CD14-positive monocyte (primary cell): ENCODE measurements at regions not wholly inside any gene's neighbourhood (a gene's known extent, or its start where the extent isn't known, plus 50 kb on each side); places are given as distances from the start of the nearest gene placed in this dataset.

Experiments used
- DNase-seq, 3 donors: peaks; one replicate each; pipeline ENCODE4 v3.0.0-alpha.2; 2011 to 2022
- H2AFZ ChIP-seq: 2 replicates; pipeline ENCODE4 v1.6.0; 2012; ENCODE audit warnings: mild to moderate bottlenecking, low read depth, low read length, inconsistent platforms; ENCODE audit not compliant: insufficient read depth, poor library complexity, severe bottlenecking
- H3K27ac ChIP-seq, 2 donors: 1 replicate in 1 of 2; 2 replicates in 1 of 2; pipeline ENCODE4 v1.5.1; 2012 to 2013; ENCODE audit warnings: low read length in 2 of 2, control low read depth in 1 of 2, inconsistent platforms in 1 of 2, low read depth in 1 of 2, mild to moderate bottlenecking in 1 of 2
- H3K27me3 ChIP-seq, 2 donors: one replicate each; pipeline versions ENCODE4 v1.6.0 to v1.6.1; 2011 to 2013; ENCODE audit warnings: low read length in 2 of 2; ENCODE audit not compliant: control insufficient read depth in 2 of 2, insufficient read depth in 2 of 2
- H3K36me3 ChIP-seq, 2 donors: replicated peaks in 1 of 2; 1 replicate in 1 of 2; 2 replicates in 1 of 2; pipeline versions ENCODE4 v1.5.1 to v1.6.1; 2012 to 2013; ENCODE audit warnings: low read length in 2 of 2, control low read depth in 1 of 2, inconsistent platforms in 1 of 2, mild to moderate bottlenecking in 1 of 2; ENCODE audit not compliant: insufficient read depth in 2 of 2, control insufficient read depth in 1 of 2
- H3K4me1 ChIP-seq, 2 donors: 1 replicate in 1 of 2; 2 replicates in 1 of 2; pipeline versions ENCODE4 v1.5.1 to v1.6.1; 2012 to 2013; ENCODE audit warnings: low read length in 2 of 2, control low read depth in 1 of 2, inconsistent platforms in 1 of 2, mild to moderate bottlenecking in 1 of 2, moderate library complexity in 1 of 2; ENCODE audit not compliant: insufficient read depth in 2 of 2, control insufficient read depth in 1 of 2
- H3K4me2 ChIP-seq: replicated peaks from 2 replicates; pipeline ENCODE3; 2012; ENCODE audit warnings: low read length, moderate library complexity, mild to moderate bottlenecking; ENCODE audit not compliant: poor library complexity, severe bottlenecking; ENCODE audit errors: extremely low read depth
- H3K4me3 ChIP-seq, 3 experiments: fragments of 200-600 bp in 1 of 3; sonication (generic) in 1 of 3; replicated peaks in 1 of 3; 1 replicate in 2 of 3; 2 replicates in 1 of 3; pipeline ENCODE4 v1.5.1; 2011 to 2013; ENCODE audit warnings: low read length in 3 of 3, mild to moderate bottlenecking in 3 of 3, control low read depth in 2 of 3, low read depth in 2 of 3, inconsistent platforms in 1 of 3, moderate library complexity in 1 of 3
- H3K79me2 ChIP-seq: 2 replicates; pipeline ENCODE4 v1.6.0; 2012; ENCODE audit warnings: mild to moderate bottlenecking, control low read depth, inconsistent platforms, low read length, moderate library complexity; ENCODE audit not compliant: insufficient read depth
- H3K9ac ChIP-seq: 2 replicates; pipeline ENCODE4 v1.6.0; 2017; ENCODE audit warnings: low read length, mild to moderate bottlenecking; ENCODE audit not compliant: insufficient read depth, poor library complexity, severe bottlenecking
- H3K9me3 ChIP-seq, 2 donors: replicated peaks in 1 of 2; 1 replicate in 1 of 2; 2 replicates in 1 of 2; pipeline versions ENCODE4 v1.5.1 to v1.6.1; 2012 to 2013; ENCODE audit warnings: low read length in 2 of 2, control low read depth in 1 of 2; ENCODE audit not compliant: control insufficient read depth in 1 of 2, insufficient read depth in 1 of 2
- H4K20me1 ChIP-seq: 2 replicates; pipeline ENCODE4 v1.6.0; 2012; ENCODE audit warnings: mild to moderate bottlenecking, low read length, control low read depth, moderate library complexity; ENCODE audit not compliant: insufficient read depth
- H3K27ac Mint-ChIP-seq, 7 donors: one replicate each; pipeline ENCODE4 v1.8.0; 2020; ENCODE audit warnings: mild to moderate bottlenecking in 7 of 7, mixed read lengths in 7 of 7, moderate library complexity in 6 of 7, inconsistent platforms in 2 of 7
- H3K27me3 Mint-ChIP-seq, 3 donors: one replicate each; pipeline ENCODE4 v1.8.0; 2021 to 2022; ENCODE audit warnings: low read depth in 3 of 3, mild to moderate bottlenecking in 3 of 3, mixed read lengths in 3 of 3, moderate library complexity in 3 of 3, inconsistent platforms in 1 of 3
- H3K36me3 Mint-ChIP-seq, 2 donors: one replicate each; pipeline ENCODE4 v1.8.0; 2020; ENCODE audit warnings: mixed read lengths in 2 of 2, inconsistent platforms in 1 of 2, mild to moderate bottlenecking in 1 of 2
- H3K4me1 Mint-ChIP-seq: one replicate; pipeline ENCODE4 v1.8.0; 2020; ENCODE audit warnings: mild to moderate bottlenecking, mixed read lengths
- H3K4me3 Mint-ChIP-seq, 2 donors: one replicate each; pipeline ENCODE4 v1.8.0; 2020; ENCODE audit warnings: mild to moderate bottlenecking in 2 of 2, mixed read lengths in 2 of 2, moderate library complexity in 1 of 2
- H3K9me3 Mint-ChIP-seq, 7 donors: one replicate each; pipeline ENCODE4 v1.8.0; 2020 to 2022; ENCODE audit warnings: mixed read lengths in 7 of 7, mild to moderate bottlenecking in 6 of 7, moderate library complexity in 6 of 7, inconsistent platforms in 2 of 7
- intact Hi-C, 2 donors: fragments of 100-400 bp; cut with micrococcal nuclease; formaldehyde crosslinking; loops; one replicate each; pipeline versions ENCODE4 v1.15.0 to v1.15.1; 2023
- TF ChIP-seq, protein P1 (sequence below): fragments of 200-600 bp; IDR thresholded peaks from one replicate; pipeline ENCODE4 v1.8.0; 2022; ENCODE audit warnings: antibody characterized with exemption, mild to moderate bottlenecking

DNA sequence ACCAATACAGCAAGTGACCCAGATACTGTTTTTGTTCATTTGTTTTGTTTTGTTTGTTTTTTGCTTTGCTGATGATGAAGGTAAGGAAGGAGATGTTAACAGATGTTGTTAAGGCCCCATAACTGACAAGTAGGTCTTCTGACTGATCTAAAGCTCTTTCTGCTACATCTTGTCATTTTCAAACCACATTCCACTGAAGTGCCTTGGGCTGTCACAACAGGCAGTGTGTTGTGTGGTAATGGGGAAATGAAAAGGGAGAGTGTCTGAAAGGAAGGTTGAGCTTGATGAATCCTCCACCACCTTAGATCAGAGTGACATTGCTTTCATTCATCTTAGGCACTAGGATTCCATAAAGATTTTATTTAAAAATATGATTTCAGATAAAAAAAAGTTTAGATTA lies 479.4 kb upstream of the SYNCRIP start:
- Mint-ChIP-seq H3K27me3 (no peaks in the 10 kb centered on the region), H3K4me3 (no peak overlapping the region), H3K4me1 (no peaks in the 10 kb centered on the region), H3K27ac (no peak overlapping the region), H3K36me3 (no peaks in the 10 kb centered on the region), H3K9me3 (peaks cover 0 to 11% (median 2%) of the 10 kb centered on the region in 7 donors)
- H3K4me2 ChIP-seq: no peak overlapping the region
- intact Hi-C loops: no loop called here
- no peaks in the 10 kb centered on the region for H4K20me1 ChIP-seq
- H3K9me3 ChIP-seq: peaks cover 0 to 3% of the 10 kb centered on the region in 2 donors
- no peak for DNase-seq
- no peaks in the 10 kb centered on the region for H3K27me3 ChIP-seq
- TF ChIP-seq, protein P1, sequence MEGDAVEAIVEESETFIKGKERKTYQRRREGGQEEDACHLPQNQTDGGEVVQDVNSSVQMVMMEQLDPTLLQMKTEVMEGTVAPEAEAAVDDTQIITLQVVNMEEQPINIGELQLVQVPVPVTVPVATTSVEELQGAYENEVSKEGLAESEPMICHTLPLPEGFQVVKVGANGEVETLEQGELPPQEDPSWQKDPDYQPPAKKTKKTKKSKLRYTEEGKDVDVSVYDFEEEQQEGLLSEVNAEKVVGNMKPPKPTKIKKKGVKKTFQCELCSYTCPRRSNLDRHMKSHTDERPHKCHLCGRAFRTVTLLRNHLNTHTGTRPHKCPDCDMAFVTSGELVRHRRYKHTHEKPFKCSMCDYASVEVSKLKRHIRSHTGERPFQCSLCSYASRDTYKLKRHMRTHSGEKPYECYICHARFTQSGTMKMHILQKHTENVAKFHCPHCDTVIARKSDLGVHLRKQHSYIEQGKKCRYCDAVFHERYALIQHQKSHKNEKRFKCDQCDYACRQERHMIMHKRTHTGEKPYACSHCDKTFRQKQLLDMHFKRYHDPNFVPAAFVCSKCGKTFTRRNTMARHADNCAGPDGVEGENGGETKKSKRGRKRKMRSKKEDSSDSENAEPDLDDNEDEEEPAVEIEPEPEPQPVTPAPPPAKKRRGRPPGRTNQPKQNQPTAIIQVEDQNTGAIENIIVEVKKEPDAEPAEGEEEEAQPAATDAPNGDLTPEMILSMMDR: no peak
- H3K4me1 ChIP-seq: no peaks in the 10 kb centered on the region
- H3K36me3 ChIP-seq: no peaks in the 10 kb centered on the region
- H2AFZ ChIP-seq: no peak overlapping the region
- H3K4me3 ChIP-seq: no peak overlapping the region
- H3K9ac ChIP-seq: no peak overlapping the region
- H3K79me2 ChIP-seq: no peaks in the 10 kb centered on the region
- no peak overlapping the region for H3K27ac ChIP-seq

DNA sequence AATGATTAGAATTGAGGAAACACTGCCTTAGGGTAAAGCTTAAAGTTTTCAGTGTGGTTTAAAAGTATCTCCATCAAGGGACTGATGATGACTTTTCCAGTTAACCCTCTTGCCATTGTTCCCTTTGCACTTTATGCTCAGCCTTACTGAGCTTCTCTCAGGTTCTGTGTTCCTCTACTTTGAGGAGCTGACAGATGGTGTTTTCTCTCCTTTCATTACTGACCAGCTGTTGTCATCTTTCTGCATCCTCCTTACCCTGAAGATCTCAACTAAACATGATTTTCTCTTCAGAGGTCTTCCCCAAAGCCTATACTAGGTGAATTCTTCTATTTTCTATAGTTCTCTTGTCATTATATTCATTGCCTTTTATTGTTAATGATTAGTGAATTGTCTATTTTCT lies 475.6 kb upstream of the SYNCRIP start:
- H3K79me2 ChIP-seq: no peaks in the 10 kb centered on the region
- no peak overlapping the region for H3K27ac Mint-ChIP-seq

More for the DNA sequence above, 475.6 kb upstream of the SYNCRIP start:
- Histone ChIP-seq H3K27me3 (no peaks in the 10 kb centered on the region), H4K20me1 (no peaks in the 10 kb centered on the region), H3K27ac (no peak overlapping the region), H2AFZ (no peak overlapping the region), H3K9me3 (peaks cover 8 to 19% of the 10 kb centered on the region in 2 donors), H3K36me3 (no peaks in the 10 kb centered on the region), H3K4me2 (no peak overlapping the region), H3K4me3 (no peak overlapping the region), H3K4me1 (no peaks in the 10 kb centered on the region), H3K9ac (no peak overlapping the region)
- TF ChIP-seq, protein P1: no peak
- Mint-ChIP-seq H3K4me1 (no peaks in the 10 kb centered on the region), H3K4me3 (no peak overlapping the region), H3K27me3 (peaks cover 0 to 2% (median 0%) of the 10 kb centered on the region in 3 donors), H3K9me3 (peaks cover 2 to 17% (median 4%) of the 10 kb centered on the region in 7 donors), H3K36me3 (no peaks in the 10 kb centered on the region)
- DNase-seq: no peak
- intact Hi-C loops: no loop called here
